ENCODE measurements at regions not wholly inside any gene's neighbourhood (a gene's known extent, or its start where the extent isn't known, plus 50 kb on each side); places are given as distances from the start of the nearest gene placed in this dataset.

- DNase-seq (ENCODE audit: low read depth), result peak; percentile 73
Measured at GRCh38 chr4:123990310-123990870, 593.8 kb downstream of the SPRY1 start.

GRCh38 chr4:123994917-123995316, 598.3 kb downstream of the SPRY1 start:
- no peak for DNase-seq (ENCODE audit: low read depth)

- DNase-seq (ENCODE audit: low read depth), result no peak
Measured at GRCh38 chr4:123995936-123996335, 599.3 kb downstream of the SPRY1 start.

GRCh38 chr4:123996718-123997510, 600.3 kb downstream of the SPRY1 start:
- DNase-seq (ENCODE audit: low read depth), result no peak

- DNase-seq (ENCODE audit: low read depth), result no peak
Measured at GRCh38 chr4:123997776-123998449, 601.3 kb downstream of the SPRY1 start.

GRCh38 chr4:124000233-124000632, 603.6 kb downstream of the SPRY1 start:
- no peak for DNase-seq (ENCODE audit: low read depth)

GRCh38 chr4:124015766-124016165, 619.2 kb downstream of the SPRY1 start:
- DNase-seq (ENCODE audit: low read depth), result no peak

- DNase-seq (ENCODE audit: low read depth), result no peak
Measured at GRCh38 chr4:124017185-124017785, 620.7 kb downstream of the SPRY1 start.

- peak; percentile 88 for DNase-seq (ENCODE audit: low read depth)
Measured at GRCh38 chr4:124018383-124019317, 622.1 kb downstream of the SPRY1 start.

GRCh38 chr4:124019749-124020549, 623.4 kb downstream of the SPRY1 start:
- DNase-seq (ENCODE audit: low read depth), result no peak

GRCh38 chr4:124025000-124025399, 628.4 kb downstream of the SPRY1 start:
- DNase-seq (ENCODE audit: low read depth), result no peak

- DNase-seq (ENCODE audit: low read depth), result no peak
Measured at GRCh38 chr4:124025428-124025827, 628.8 kb downstream of the SPRY1 start.

- DNase-seq (ENCODE audit: low read depth), result no peak
Measured at GRCh38 chr4:124028182-124028581, 631.6 kb downstream of the SPRY1 start.

- DNase-seq (ENCODE audit: low read depth), result no peak
Measured at GRCh38 chr4:124030147-124030546, 633.6 kb downstream of the SPRY1 start.

GRCh38 chr4:124032035-124032434, 635.4 kb downstream of the SPRY1 start:
- no peak for DNase-seq (ENCODE audit: low read depth)

GRCh38 chr4:124035364-124036041, 638.9 kb downstream of the SPRY1 start:
- no peak for DNase-seq (ENCODE audit: low read depth)

- no peak for DNase-seq (ENCODE audit: low read depth)
Measured at GRCh38 chr4:124037236-124037635, 640.6 kb downstream of the SPRY1 start.

- DNase-seq (ENCODE audit: low read depth), result no peak
Measured at GRCh38 chr4:124044330-124044729, 647.7 kb downstream of the SPRY1 start.

- DNase-seq (ENCODE audit: low read depth), result no peak
Measured at GRCh38 chr4:124044867-124045266, 648.3 kb downstream of the SPRY1 start.

- DNase-seq (ENCODE audit: low read depth), result no peak
Measured at GRCh38 chr4:124046190-124046589, 649.6 kb downstream of the SPRY1 start.

All from CMK (cell line).